ENCODE measurements at regions not wholly inside any gene's neighbourhood (a gene's known extent, or its start where the extent isn't known, plus 50 kb on each side); places are given as distances from the start of the nearest gene placed in this dataset.

- TF ChIP-seq CTCF (conservative IDR thresholded peaks at IDR 0.05) (no peak), ZFX (IDR thresholded peaks at IDR 0.05) (no peak)
These were observed 87.0 kb upstream of the GALNT2 start for GRCh38 chr1:229980009-229980408.
